ENCODE measurements at regions not wholly inside any gene's neighbourhood (a gene's known extent, or its start where the extent isn't known, plus 50 kb on each side); places are given as distances from the start of the nearest gene placed in this dataset.
"Not testable (repeated sequence)": the region's sequence is repeated elsewhere in the genome, so short reads cannot be mapped to it uniquely, and the experiment has no call there.

DNA sequence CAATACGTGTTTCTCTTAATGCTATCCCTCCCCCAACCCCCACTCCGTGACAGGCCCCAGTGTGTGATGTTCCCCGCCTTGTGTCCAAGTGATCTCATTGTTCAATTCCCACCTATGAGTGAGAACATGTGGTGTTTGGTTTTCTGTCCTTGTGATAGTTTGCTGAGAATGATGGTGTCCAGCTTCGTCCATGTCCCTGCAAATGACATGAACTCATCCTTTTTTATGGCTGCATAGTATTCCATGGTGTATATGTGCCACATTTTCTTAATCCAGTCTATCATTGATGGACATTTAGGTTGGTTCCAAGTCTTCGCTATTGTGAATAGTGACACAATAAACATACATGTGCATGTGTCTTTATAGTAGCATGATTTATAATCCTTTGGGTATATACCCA lies 52.5 kb downstream of the KIAA0408 start:
- peaks cover 13% of the 10 kb centered on the region for H3K4me1 Mint-ChIP-seq
- H3K27ac Mint-ChIP-seq; H3K9me3 Mint-ChIP-seq; ATAC-seq; DNase-seq; H3K36me3 Mint-ChIP-seq (ENCODE audit: low read depth); H3K27me3 Mint-ChIP-seq; H3K4me3 Mint-ChIP-seq: not testable (repeated sequence)

DNA sequence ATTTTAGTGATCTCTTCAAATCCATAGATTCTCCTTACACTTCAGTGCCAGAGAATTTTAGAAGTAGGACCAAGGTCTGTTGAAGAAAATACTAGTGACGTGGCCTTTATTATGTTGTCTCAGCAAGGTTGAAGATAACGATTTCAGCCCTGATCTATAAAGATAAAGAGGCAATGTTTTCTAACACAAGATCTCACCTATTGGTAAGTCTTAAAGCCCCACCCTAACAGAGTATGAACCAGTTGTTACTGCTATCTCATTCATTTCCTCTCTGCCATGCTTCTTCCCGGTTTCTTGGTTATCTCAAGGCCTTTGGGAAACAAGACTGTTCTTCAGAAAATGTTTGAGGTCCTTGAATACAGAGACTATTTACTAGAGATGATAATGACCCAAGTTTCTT lies 53.1 kb downstream of the KIAA0408 start:
- Mint-ChIP-seq H3K4me3 (no peak overlapping the region), H3K36me3 (ENCODE audit: low read depth) (no peaks in the 10 kb centered on the region), H3K4me1 (peaks cover 13% of the 10 kb centered on the region), H3K27ac (no peak overlapping the region), H3K27me3 (no peaks in the 10 kb centered on the region), H3K9me3 (no peaks in the 10 kb centered on the region)
- no peak for DNase-seq
- ATAC-seq = no peak

DNA sequence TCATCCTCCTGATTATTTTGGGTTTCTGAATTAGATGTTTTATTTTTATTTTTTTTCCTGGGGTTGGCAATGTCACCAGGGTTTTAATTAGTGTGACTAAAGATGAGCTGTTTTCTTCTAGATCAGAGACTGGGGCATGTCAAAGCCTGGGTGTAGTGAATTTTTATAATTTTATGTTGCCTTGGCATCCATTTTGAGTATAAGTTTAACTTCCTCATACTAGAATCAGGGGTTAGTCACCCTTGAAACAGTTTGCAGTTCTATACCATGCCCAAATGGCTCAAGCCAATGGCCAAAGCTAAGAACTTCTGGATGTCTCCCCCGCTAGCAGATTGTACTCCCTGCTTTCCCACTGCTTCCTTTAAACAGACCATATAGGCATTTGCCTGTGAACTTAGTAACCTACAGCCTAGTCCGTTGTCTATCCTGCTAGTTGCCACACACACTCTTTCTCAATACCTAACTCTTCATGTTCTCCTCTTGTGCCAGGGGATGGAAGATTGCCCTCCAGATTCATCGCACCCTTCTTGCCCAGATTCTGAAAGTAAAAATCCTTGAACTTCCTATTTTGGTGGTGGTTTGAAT lies 54.5 kb downstream of the KIAA0408 start:
- Mint-ChIP-seq H3K36me3 (ENCODE audit: low read depth) (no peaks in the 10 kb centered on the region), H3K27ac (no peak overlapping the region), H3K27me3 (no peaks in the 10 kb centered on the region), H3K9me3 (no peaks in the 10 kb centered on the region), H3K4me3 (no peak overlapping the region), H3K4me1 (peaks cover 13% of the 10 kb centered on the region)
- ATAC-seq (no peak), DNase-seq (no peak)

DNA sequence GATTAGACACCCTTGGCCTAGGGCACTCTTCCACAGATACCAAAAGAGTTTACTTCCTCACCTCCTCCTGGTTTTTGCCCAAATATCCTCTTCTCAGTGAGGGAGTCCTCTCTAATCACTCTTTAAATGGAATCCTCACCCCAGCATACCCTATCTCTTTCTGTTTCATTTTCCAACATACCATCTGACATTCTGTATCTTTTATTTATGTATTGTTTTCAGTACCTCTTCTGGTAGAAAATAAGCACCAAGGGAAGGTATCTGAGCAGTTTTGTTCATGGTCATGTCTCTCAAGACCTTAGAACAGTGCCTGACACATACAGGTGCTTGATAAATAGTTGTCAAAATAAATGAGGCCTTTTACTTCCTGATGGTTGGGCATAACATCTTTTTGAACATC lies 55.1 kb downstream of the KIAA0408 start:
- peaks cover 13% of the 10 kb centered on the region for H3K4me1 Mint-ChIP-seq
- H3K27me3 Mint-ChIP-seq = no peaks in the 10 kb centered on the region
- no peaks in the 10 kb centered on the region for H3K9me3 Mint-ChIP-seq
- no peak for ATAC-seq
- H3K4me3 Mint-ChIP-seq = no peak overlapping the region
- peak overlapping the region; percentile 60 for H3K27ac Mint-ChIP-seq
- no peaks in the 10 kb centered on the region for H3K36me3 Mint-ChIP-seq (ENCODE audit: low read depth)
- DNase-seq = no peak

DNA sequence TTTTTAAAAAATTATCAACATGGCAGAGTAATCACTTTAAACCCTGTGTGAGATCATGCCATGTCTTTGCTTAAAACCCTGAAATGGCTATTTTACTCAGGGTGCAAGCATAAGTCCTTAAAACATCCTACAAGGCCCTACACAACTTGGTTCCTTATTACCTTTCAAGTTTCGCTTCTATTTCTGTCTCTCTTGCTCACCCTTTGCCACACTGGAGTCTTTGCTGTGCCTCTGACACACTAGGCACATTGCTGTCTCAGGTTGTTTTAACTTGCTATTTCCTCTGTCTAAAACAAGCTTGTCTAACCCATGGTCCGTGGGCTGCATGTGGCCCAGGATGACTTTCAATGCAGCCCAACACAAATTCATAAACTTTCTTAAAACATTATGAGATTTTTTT lies 55.6 kb downstream of the KIAA0408 start:
- no peaks in the 10 kb centered on the region for H3K27me3 Mint-ChIP-seq
- H3K9me3 Mint-ChIP-seq = no peaks in the 10 kb centered on the region
- no peak overlapping the region for H3K4me3 Mint-ChIP-seq
- no peaks in the 10 kb centered on the region for H3K36me3 Mint-ChIP-seq (ENCODE audit: low read depth)
- peak; percentile 49 for ATAC-seq
- no peak for DNase-seq
- no peak overlapping the region for H3K27ac Mint-ChIP-seq
- H3K4me1 Mint-ChIP-seq = peaks cover 13% of the 10 kb centered on the region

DNA sequence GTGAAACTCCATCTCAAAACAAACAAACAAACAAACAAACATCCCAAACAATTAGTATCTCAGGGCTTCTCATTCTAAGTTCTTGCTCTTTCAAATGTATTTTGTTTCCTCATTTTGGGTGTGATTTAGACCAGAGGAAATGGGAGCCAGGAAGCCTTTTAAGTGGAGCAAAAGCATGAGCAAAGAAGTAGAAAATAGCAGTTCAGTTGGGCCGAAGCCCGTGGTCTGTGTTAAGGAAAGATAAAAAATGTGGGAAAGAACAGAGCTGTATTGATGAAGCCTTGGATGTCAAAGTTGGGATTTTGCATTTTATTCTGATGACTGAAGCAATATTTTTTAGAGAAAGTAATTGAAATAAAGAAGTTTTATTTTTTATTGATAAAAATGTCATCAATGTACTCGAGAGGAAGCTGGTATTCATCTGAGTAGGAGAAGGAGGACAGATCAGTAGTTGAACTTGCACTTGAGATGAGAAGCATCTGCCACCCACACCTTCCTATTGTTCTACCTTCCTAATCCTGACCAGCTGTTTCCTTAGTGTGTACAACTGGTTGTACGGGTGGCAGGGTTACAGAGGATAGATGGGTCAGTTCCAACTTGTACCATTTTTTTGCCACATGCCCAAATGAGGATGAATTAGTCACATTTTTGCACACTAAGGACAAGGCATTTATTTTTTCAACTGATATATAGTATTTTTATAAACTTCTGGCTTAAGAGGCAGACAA lies 56.1 kb downstream of the KIAA0408 start:
- no peaks in the 10 kb centered on the region for H3K36me3 Mint-ChIP-seq (ENCODE audit: low read depth)
- ATAC-seq = no peak
- peaks cover 13% of the 10 kb centered on the region for H3K4me1 Mint-ChIP-seq
- no peaks in the 10 kb centered on the region for H3K9me3 Mint-ChIP-seq
- no peak overlapping the region for H3K27ac Mint-ChIP-seq
- no peaks in the 10 kb centered on the region for H3K27me3 Mint-ChIP-seq
- H3K4me3 Mint-ChIP-seq = no peak overlapping the region
- no peak for DNase-seq

DNA sequence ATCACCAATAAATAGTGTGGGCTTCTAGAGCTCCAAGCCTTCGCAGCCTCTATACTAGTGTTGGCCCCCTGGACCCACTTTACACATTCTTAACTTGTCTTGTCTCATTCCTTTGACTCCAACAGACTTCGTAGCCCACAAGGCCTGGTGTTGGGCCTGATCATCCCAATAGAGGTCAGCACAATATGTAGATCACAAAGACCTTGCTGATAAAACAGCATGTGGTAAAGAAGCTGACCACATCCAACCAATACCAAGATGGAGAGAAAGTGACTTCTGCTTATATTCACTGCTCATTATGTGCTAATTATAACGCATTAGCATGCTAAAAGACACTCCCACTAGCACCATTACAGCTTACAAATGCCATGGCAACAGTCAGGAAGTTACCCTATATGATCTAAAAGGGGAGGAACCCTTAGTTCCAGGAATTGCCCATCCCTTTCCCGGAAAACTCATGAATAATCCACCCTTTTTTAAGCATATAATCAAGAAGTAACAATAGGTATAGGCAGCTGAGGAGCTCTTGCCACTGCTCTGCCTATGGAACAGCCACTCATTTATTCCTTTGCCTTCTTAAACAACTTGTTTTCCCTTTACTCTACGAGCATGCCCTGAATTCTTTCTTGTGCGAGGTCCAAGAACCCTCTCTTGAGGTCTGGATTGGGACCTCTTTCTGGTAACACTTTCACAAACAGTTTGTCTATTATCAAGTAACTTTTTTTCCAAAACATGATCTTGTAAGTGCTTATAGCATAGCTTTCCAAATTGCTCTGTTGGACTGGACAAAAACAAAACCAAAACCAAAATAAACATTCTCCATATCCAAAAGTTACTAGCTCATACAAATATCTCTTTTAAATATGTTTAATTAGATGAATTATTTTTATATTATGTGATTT lies 54.6 kb upstream of the ECHDC1 start:
- DNase-seq (no peak), ATAC-seq (no peak)
- no peaks in the 10 kb centered on the region for H3K27me3 Mint-ChIP-seq
- H3K36me3 Mint-ChIP-seq (ENCODE audit: low read depth) = no peaks in the 10 kb centered on the region
- no peak overlapping the region for H3K27ac Mint-ChIP-seq
- H3K9me3 Mint-ChIP-seq = no peaks in the 10 kb centered on the region
- H3K4me1 Mint-ChIP-seq = peaks cover 2% of the 10 kb centered on the region
- H3K4me3 Mint-ChIP-seq = no peak overlapping the region

DNA sequence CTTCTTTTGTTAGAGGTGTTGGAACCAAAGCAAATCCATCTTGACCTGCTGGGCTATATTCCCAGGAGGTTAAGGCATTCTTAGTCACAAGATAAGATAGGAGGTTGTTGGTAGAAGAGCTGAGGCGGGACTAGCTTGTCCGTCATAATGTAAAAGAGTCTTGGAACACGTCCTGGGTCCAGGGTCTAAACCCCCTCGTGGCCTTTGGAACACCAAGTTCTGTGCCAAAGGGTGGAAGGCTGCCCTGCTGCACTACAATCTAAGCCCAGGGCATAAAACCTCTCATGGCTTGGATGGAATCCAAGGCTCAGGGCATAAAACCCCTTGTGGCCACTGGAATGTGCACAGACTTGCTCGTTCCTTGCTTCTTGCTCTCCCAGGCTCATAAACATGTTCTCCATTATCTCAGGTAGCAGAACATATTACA lies 53.8 kb upstream of the ECHDC1 start:
- not testable (repeated sequence) for H3K4me1 Mint-ChIP-seq; DNase-seq; H3K4me3 Mint-ChIP-seq; H3K27ac Mint-ChIP-seq; H3K36me3 Mint-ChIP-seq (ENCODE audit: low read depth); H3K9me3 Mint-ChIP-seq; H3K27me3 Mint-ChIP-seq; ATAC-seq

Data from activated naive CD8-positive, alpha-beta T cell treated with anti-CD3 and anti-CD28 coated beads, Interleukin-2, amount 50 U/mL, for 24 hours (primary cell).